DOHH2 (cell line): ENCODE measurements at regions not wholly inside any gene's neighbourhood (a gene's known extent, or its start where the extent isn't known, plus 50 kb on each side); places are given as distances from the start of the nearest gene placed in this dataset.

Experiments used
- H3F3A ChIP-seq: fragments of 200-600 bp; sonication (generic), shearing (Covaris generic); 2 replicates; pipeline ENCODE4 v1.6.0; 2016; ENCODE audit warnings: antibody characterized with exemption, mild to moderate bottlenecking; ENCODE audit not compliant: control insufficient read depth, insufficient read depth
- H3K27ac ChIP-seq: fragments of 200-600 bp; sonication (generic); 2 replicates; pipeline ENCODE4 v1.5.1; 2014; ENCODE audit warnings: low read depth, mild to moderate bottlenecking, low read length, moderate library complexity
- H3K27me3 ChIP-seq: fragments of 200-600 bp; sonication (generic); 2 replicates; pipeline ENCODE4 v1.6.1; 2014; ENCODE audit warnings: mild to moderate bottlenecking, low read length, mixed read lengths; ENCODE audit not compliant: control insufficient read depth
- H3K36me3 ChIP-seq: fragments of 200-600 bp; sonication (generic); 2 replicates; pipeline ENCODE4 v1.6.1; 2014; ENCODE audit warnings: mild to moderate bottlenecking, low read length, moderate library complexity, mixed read lengths; ENCODE audit not compliant: control insufficient read depth
- H3K4me1 ChIP-seq: fragments of 200-600 bp; sonication (generic); 2 replicates; pipeline ENCODE4 v1.6.1; 2014; ENCODE audit warnings: mild to moderate bottlenecking, low read length, mixed read lengths; ENCODE audit not compliant: control insufficient read depth
- H3K4me2 ChIP-seq: fragments of 200-600 bp; sonication (generic); 2 replicates; pipeline ENCODE4 v1.6.0; 2014; ENCODE audit warnings: mild to moderate bottlenecking, low read length, moderate library complexity
- H3K4me3 ChIP-seq: fragments of 200-600 bp; sonication (generic); 2 replicates; pipeline ENCODE4 v1.5.1; 2014; ENCODE audit warnings: mild to moderate bottlenecking, low read length, mixed read lengths
- H3K79me2 ChIP-seq: fragments of 200-600 bp; sonication (generic); 2 replicates; pipeline ENCODE4 v1.6.1; 2014; ENCODE audit warnings: mild to moderate bottlenecking, low read length, mixed read lengths; ENCODE audit not compliant: control insufficient read depth
- H3K9me2 ChIP-seq: fragments of 200-600 bp; sonication (generic); replicated peaks from 2 replicates; pipeline ENCODE4 v1.6.1; 2014; ENCODE audit warnings: mild to moderate bottlenecking, low read length, mixed read lengths; ENCODE audit not compliant: control insufficient read depth
- H3K9me3 ChIP-seq: fragments of 200-600 bp; sonication (generic); 2 replicates; pipeline ENCODE4 v1.6.1; 2014; ENCODE audit warnings: antibody characterized with exemption, low read length, mixed read lengths; ENCODE audit not compliant: control insufficient read depth, insufficient read depth
- H4K20me1 ChIP-seq: fragments of 200-600 bp; sonication (generic); 2 replicates; pipeline ENCODE4 v1.6.0; 2014; ENCODE audit warnings: low read depth, mild to moderate bottlenecking, antibody characterized with exemption, low read length, moderate library complexity; ENCODE audit not compliant: control insufficient read depth, insufficient read depth
- CTCF ChIP-seq: fragments of 200-600 bp; sonication (generic); IDR thresholded peaks from one replicate; pipeline ENCODE4 v1.5.1; 2014; ENCODE audit warnings: antibody characterized with exemption, mild to moderate bottlenecking, low read depth, low read length; ENCODE audit not compliant: poor library complexity, severe bottlenecking
- EZH2phosphoT487 ChIP-seq: fragments of 200-600 bp; sonication (generic); IDR thresholded peaks from 2 replicates; pipeline ENCODE4 v1.6.1; 2017; ENCODE audit warnings: borderline replicate concordance, mild to moderate bottlenecking, antibody characterized with exemption, low read length, moderate library complexity, mixed read lengths

- H3K9me2 ChIP-seq, result no peaks in the 10 kb centered on the region
- no peaks in the 10 kb centered on the region for H3K36me3 ChIP-seq
- no peaks in the 10 kb centered on the region for H3K9me3 ChIP-seq
- H3K4me1 ChIP-seq, result no peaks in the 10 kb centered on the region
- no peaks in the 10 kb centered on the region for H4K20me1 ChIP-seq
- no peaks in the 10 kb centered on the region for H3K79me2 ChIP-seq
- no peak overlapping the region for H3K27ac ChIP-seq
- H3K4me3 ChIP-seq, result no peak overlapping the region
- no peak overlapping the region for H3K4me2 ChIP-seq
- H3F3A ChIP-seq, result no peaks in the 10 kb centered on the region
- TF ChIP-seq CTCF, result no peak
- TF ChIP-seq EZH2phosphoT487, result no peak
- H3K27me3 ChIP-seq, result no peaks in the 10 kb centered on the region
Measured at GRCh38 chr20:6942266-6942665, 174.8 kb downstream of the BMP2 start.

- no peaks in the 10 kb centered on the region for H3F3A ChIP-seq
- no peaks in the 10 kb centered on the region for H3K9me3 ChIP-seq
- no peak overlapping the region for H3K4me2 ChIP-seq
- no peaks in the 10 kb centered on the region for H3K79me2 ChIP-seq
- H3K36me3 ChIP-seq, result no peaks in the 10 kb centered on the region
- H3K4me1 ChIP-seq, result no peaks in the 10 kb centered on the region
- H3K27me3 ChIP-seq, result no peaks in the 10 kb centered on the region
- H3K27ac ChIP-seq, result no peak overlapping the region
- no peak overlapping the region for H3K4me3 ChIP-seq
- H4K20me1 ChIP-seq, result no peaks in the 10 kb centered on the region
- no peak for TF ChIP-seq CTCF
- no peak for TF ChIP-seq EZH2phosphoT487
- no peaks in the 10 kb centered on the region for H3K9me2 ChIP-seq
Measured at GRCh38 chr20:6944292-6944691, 176.8 kb downstream of the BMP2 start.

DNA sequence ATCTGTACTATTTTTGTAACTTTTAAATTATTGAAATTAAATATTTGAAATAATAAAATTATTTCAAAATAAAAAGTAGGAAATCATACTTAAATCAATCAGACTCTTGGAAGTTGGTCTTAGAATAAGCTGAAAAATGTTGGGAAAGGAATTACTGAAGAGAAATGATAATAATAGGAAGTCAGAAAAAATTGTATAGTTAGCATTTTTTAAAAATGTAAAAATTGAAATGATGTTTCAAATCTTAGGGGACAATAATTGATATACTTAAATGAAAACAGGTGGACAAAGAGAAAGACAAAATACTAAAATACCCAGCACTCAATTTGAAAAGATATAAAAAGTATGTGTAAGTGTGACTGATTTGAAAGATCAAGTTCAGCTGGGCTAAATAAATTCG is 186.1 kb downstream of the BMP2 start:
- H3K4me2 ChIP-seq, result no peak overlapping the region
- H3K36me3 ChIP-seq, result no peaks in the 10 kb centered on the region
- H3F3A ChIP-seq, result no peaks in the 10 kb centered on the region

More for the DNA sequence above, 186.1 kb downstream of the BMP2 start:
- Histone ChIP-seq H3K9me3 (no peaks in the 10 kb centered on the region), H3K4me3 (no peak overlapping the region), H3K27ac (no peak overlapping the region), H3K4me1 (no peaks in the 10 kb centered on the region), H4K20me1 (no peaks in the 10 kb centered on the region), H3K79me2 (no peaks in the 10 kb centered on the region), H3K9me2 (no peaks in the 10 kb centered on the region), H3K27me3 (no peaks in the 10 kb centered on the region)
- TF ChIP-seq EZH2phosphoT487, result no peak
- TF ChIP-seq CTCF, result no peak
